Fibroblast of peridontal ligament (primary cell): ENCODE measurements at regions not wholly inside any gene's neighbourhood (a gene's known extent, or its start where the extent isn't known, plus 50 kb on each side); places are given as distances from the start of the nearest gene placed in this dataset.

Experiments
- DNase-seq: peaks from one replicate; pipeline ENCODE4 v3.0.0-alpha.2; 2010; ENCODE audit errors: extremely low read depth

DNA sequence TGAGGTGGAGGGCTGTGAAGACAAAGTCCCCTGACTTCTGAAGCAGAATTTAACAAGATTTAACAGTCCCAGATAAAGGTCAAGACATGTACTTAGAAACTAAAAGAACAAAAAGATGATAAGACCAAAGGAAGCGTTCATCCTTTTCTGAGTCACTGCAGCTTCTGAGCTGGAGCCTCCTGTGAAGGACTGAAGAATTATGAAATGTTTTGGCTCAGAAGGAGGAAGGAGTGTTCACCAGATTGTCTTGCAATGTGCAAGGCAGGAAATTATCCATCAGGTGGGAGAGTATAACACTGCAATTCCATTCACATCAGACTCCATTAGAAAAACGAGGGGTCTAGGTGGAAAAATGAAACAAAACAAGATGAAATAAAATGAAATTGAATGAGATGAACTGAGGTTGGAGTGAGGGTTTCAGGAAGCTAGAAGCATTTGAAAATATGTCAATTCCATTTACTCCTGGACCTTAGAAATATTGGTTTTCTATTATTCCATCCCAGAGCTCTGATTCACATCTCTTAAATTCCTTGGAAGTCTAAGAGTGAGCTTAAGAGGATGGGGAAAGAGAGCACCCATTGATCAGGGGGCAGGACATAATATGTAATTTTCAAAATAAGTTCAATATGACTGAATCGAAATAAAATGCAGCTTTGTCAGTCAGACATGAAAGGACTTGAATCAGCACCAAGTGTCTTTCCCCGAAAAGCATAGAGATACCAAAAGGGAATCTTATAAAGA is 186.1 kb upstream of the LNX1 start:
- peak; percentile 81 for DNase-seq

DNA sequence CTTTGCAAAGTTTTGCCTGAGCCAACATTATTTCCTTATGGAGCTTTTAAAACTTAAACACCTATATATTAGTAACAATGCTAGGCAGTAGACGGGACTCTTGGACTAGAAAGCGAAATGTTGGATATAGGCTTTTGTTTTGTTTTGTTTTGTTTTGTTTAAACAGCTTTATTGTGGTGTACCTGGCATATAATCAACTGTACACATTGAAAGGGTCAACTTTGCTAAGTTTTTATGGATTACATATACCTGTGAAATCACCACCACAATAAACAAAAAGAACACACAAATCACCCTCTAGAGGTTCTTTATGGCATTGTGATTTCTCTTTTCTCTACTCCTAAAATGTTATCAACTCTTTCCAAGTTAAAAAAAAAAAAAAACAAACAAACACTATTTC is 184.9 kb upstream of the LNX1 start:
- DNase-seq = no peak

DNA sequence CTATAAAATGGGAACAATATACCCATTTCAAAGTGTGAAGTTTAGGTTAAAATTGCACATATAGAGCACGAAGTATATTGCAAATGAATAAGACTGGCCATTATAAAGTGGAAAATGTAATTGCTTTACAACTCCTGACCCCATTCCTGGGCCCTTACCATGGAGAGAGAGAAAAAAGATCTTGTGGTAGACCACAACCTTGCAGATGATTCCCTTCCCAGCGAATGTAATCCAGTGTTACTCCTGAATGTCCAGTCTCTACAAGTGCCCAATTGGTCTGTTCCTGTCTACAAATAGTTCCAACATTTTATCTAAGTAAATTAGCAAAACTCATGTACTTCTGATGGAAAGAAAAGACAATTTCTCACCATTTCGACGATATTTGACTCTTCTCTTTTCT is 184.1 kb upstream of the LNX1 start:
- DNase-seq = no peak

GRCh38 chr4:53771326-53771725 is 180.0 kb upstream of the LNX1 start:
- DNase-seq = no peak

- DNase-seq = peak; percentile 88
Observed at GRCh38 chr4:53767482-53767881, 176.2 kb upstream of the LNX1 start.

GRCh38 chr4:53764761-53765490 is 173.6 kb upstream of the LNX1 start:
- DNase-seq = peak; percentile 56

- peak; percentile 79 for DNase-seq
Observed at GRCh38 chr4:53763813-53764597, 172.7 kb upstream of the LNX1 start.

DNA sequence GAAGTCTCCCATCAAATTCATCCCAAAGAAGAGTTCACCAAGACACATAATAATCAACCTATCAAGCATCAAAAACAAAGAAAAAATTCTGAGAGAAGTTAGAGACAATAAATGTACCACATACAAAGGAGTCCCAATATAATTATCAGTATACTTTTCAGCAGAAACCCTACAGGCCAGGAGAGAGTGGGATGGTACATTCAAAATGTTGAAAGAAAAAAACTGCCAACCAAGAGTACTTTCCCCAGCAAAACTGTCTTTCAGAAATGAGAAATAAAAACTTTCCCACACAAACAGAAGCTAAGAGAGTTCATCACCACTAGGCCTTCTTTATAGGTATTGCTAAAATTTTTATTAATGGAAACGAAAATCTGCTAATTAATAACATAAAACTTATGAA is 164.4 kb upstream of the LNX1 start:
- no peak for DNase-seq

DNA sequence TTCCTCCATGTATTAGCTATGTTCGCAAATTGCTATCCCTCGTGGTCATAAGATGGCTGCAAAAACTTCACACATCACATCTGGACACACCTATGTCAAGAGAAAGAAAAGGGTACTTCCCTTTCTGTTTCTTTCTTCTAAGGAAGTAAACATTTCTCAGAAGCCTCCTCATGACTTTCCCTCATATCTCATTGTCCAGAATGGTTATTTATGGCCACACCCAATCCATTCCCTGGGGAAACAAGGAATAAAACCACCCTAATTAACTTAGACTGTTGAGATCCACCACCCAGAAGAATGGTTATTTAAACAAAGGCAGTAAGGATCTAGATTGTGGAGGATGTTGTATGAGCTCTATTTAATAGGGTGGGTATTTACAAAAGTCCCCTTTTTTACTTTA is 160.8 kb upstream of the LNX1 start:
- DNase-seq = no peak

DNA sequence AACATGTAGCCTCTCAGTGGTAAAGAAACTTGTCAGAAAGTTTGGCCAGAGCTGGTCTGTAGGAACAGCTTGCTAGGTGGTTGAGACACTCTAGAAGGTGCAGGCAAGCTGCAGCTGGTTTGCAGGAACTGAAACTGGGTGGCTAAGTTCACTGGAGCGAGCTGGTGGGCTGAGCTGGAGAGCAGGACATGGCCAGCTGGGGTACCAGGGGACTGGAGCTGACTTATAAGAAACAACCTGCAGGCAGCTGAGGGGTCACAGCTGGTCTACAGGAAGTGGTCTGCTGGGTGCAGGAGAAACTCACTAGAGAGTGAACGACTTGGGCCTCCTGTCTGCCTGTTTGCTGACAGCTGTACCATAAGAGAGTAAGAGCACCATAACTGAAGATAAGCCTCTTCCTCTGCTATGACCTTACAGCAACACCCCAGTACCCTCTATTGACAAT is 157.1 kb upstream of the LNX1 start:
- no peak for DNase-seq

DNA sequence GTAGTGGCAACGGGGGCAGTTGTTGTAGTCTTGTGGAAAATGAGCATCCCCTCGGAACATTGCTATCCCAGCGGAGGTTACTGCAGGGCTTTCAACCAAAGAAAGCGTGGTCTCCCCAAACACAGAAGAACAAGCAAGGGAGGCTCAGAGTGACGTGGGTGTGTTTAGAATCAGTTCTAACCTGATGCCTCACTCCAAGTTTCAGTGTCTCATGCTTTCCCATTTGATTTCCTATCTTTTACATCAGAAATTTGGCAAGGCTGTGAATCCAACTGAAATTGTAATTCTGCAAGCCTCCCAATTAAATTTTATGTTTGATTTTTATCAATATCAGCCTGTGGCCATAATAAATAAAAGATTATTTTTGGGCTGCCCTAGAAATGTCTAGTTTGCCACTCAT is 156.1 kb upstream of the LNX1 start:
- DNase-seq = peak; percentile 62

DNA sequence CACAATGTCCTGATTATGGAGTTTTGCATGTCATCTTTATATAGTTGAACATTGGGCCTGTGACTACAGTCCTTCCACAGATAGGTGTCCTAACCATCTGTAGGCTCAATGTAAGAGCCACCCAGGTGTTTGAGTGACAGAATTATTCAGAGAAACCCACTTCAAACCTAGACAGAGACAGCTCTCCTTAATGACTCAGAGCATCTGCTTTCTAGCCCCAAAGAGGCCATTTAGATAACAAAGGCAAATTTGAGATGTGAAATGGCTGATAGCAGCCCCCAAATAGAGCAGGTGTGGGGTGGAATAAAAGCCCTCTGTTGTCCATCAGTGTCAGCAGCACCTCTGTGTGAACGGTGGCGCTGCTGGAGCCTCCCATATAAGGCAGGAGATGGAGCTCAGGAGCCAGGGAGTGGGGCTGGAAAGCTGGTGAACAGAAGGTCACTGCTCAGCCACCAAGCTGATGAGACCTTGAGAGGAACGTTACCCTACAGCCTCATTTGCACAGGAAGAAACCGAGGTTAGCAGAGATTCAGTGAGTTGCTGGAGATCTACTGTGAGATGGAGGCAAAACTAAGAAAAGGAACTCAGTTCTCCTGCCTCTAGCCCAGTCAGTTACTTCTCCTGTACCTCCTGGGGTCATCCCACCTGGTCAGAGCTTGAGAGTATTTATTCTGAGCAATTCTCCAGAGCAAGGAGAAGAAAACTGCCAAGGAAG is 153.3 kb upstream of the LNX1 start:
- DNase-seq = no peak

GRCh38 chr4:53734584-53735353 is 143.5 kb upstream of the LNX1 start:
- DNase-seq = peak; percentile 68

DNA sequence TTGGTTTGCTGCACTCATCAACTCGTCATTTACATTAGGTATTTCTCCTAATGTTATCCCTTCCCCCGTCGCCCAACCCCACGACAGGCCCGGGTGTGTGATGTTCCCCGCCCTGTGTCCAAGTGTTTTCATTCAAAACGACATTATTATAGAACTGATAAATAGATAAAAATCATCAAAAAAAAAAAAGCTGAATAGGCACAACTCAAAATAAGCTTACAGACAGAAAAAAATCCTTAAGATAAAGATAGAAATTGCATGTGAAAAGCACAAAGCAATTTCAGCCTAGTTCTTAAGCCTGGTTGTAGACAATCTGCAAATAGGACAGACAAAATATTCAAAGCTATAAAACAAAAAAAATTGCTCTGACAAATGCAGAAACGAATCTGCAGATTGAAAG is 142.9 kb upstream of the LNX1 start:
- no peak for DNase-seq

GRCh38 chr4:53732661-53733060 is 141.4 kb upstream of the LNX1 start:
- no peak for DNase-seq

DNA sequence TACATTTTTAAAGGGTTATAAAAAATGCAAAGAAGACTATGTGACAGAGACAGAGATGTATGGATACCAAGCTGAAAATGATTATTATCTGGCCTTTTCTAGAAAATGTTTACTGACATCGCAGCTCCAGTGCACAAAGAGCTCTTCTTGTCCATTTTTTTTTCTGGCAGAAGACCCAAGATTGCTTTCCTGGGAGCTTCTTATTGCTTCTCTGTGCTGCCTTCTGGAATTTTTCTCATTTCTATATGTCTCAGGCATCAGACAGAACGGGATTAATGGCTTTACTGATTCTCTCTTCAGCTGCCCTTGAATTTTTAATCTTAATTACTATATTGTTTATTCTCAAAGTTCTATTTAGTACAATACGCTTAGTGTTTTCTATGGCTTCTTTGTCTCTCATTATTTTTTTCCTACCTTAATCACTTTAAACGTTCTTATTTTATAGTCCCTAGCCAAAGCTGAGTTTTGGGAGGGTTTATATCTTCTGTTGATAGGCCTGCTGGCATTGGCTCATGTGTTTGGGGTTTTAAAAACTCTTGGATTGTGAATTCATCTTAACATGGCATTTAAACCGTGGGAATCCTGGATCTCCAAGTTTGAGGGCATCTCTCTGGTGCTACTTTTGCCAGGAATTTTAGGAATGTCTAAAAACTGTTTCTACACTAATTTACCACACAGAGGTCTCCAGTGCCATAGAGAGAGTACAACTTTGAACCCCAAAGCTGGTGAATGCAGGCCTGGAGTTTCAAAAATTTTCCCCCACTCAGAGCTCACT is 138.9 kb upstream of the LNX1 start:
- peak; percentile 45 for DNase-seq

DNA sequence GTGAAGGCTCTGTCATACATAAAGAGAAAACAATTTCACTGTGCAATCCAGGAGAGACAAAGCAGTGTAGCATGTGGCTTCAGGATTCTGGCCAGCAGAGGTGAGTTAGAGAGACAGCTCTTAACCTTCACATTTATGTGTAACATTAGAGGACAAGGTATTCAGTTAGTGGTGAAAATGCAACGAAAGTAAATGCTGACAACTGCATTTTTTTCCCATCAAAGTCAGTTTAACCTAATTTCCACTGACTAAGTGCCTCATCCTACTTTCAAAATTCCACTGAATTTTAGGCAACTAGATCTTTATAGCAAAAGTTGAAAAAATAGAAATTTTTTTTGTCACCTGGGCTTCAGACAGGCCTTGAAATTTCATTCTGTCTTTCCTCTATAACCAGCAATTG is 130.8 kb upstream of the LNX1 start:
- no peak for DNase-seq

- DNase-seq = no peak
Observed at GRCh38 chr4:53721263-53721662, 130.0 kb upstream of the LNX1 start.

DNA sequence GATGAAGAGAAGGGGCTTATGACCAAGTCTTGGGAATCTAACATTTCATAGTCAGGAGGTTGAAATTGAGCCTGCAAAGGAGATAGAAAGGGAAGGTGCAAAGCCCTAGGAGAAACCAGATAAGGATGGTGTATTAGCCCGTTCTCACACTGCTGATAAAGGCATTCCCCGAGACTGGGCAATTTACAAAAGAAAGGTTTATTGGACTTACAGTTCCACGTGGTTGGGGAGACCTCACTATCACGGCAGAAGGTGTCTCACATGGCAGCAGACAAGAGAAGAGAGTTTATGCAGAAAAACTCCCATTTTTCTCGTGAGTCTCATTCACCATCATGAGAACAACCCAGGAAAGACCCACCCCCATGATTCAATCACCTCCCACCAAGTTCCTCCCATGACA is 129.5 kb upstream of the LNX1 start:
- no peak for DNase-seq

DNA sequence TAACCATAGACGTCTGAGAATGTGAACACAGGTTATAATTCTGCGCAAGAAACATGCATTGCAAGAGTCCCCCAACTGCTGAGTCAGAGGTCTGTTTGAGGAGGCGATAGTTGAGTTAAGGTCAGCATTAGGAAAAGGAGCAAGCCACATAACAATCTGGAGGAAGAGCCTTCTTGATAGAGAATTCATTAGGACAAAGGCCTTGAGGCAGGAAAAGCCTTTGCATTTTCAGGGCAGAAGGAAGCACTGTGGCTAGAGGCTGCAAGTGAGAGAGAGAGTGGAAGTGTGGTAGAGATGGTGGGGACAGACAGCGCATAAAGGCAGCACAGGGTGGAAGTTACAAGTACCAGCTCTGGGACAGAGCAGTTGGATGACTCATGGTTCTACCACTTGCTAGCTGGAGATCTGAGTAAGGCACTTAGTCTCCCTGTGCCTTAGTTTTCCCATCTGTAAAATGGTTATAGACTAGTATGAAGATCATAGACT is 125.8 kb upstream of the LNX1 start:
- DNase-seq = peak; percentile 49
